Neural cell (in vitro differentiated cells): ENCODE measurements at regions not wholly inside any gene's neighbourhood (a gene's known extent, or its start where the extent isn't known, plus 50 kb on each side); places are given as distances from the start of the nearest gene placed in this dataset.

Source experiments
- H2AFZ ChIP-seq: fragments of 200-600, 300-800 bp; sonication (generic), shearing (Covaris generic); 2 replicates; pipeline ENCODE4 v1.6.0; 2014; ENCODE audit warnings: low read depth, mild to moderate bottlenecking, antibody characterized with exemption, low read length, moderate library complexity
- H3F3A ChIP-seq: fragments of 200-600 bp; shearing (Covaris generic); 2 replicates; pipeline ENCODE4 v1.6.1; 2016; ENCODE audit warnings: mild to moderate bottlenecking, moderate library complexity, mixed read lengths, antibody characterized with exemption, low read length; ENCODE audit not compliant: insufficient read depth, poor library complexity, severe bottlenecking
- H3K27ac ChIP-seq: fragments of 200-600, 300-800 bp; sonication (generic), shearing (Covaris generic); 2 replicates; pipeline ENCODE4 v1.5.1; 2014; ENCODE audit warnings: mild to moderate bottlenecking, low read length, moderate library complexity
- H3K27me3 ChIP-seq: fragments of 300-800, 200-600 bp; sonication (generic), shearing (Covaris generic); 2 replicates; pipeline ENCODE4 v1.6.0; 2014; ENCODE audit warnings: mild to moderate bottlenecking, low read depth, low read length, moderate library complexity; ENCODE audit not compliant: insufficient read depth
- H3K36me3 ChIP-seq: fragments of 300-800, 200-600 bp; sonication (generic), shearing (Covaris generic); 2 replicates; pipeline ENCODE4 v1.5.1; 2014; ENCODE audit warnings: mild to moderate bottlenecking, antibody characterized with exemption, low read length, moderate library complexity; ENCODE audit not compliant: insufficient read depth
- H3K4me2 ChIP-seq: fragments of 300-800, 200-600 bp; sonication (generic), shearing (Covaris generic); 2 replicates; pipeline ENCODE4 v1.6.0; 2014; ENCODE audit warnings: mild to moderate bottlenecking, low read length
- H3K4me3 ChIP-seq: fragments of 300-800, 200-600 bp; sonication (generic), shearing (Covaris generic); 2 replicates; pipeline ENCODE4 v1.5.1; 2014; ENCODE audit warnings: mild to moderate bottlenecking, low read length, moderate library complexity
- H3K79me2 ChIP-seq: fragments of 200-600 bp; shearing (Covaris generic); replicated peaks from 2 replicates; pipeline ENCODE4 v1.6.0; 2014; ENCODE audit warnings: mild to moderate bottlenecking, low read length, moderate library complexity; ENCODE audit not compliant: insufficient read depth
- H3K9ac ChIP-seq: fragments of 300-800, 200-600 bp; sonication (generic), shearing (Covaris generic); 2 replicates; pipeline ENCODE4 v1.6.1; 2016; ENCODE audit warnings: mild to moderate bottlenecking, low read length, mixed read lengths
- H3K9me2 ChIP-seq: fragments of 200-600 bp; shearing (Covaris generic); 2 replicates; pipeline ENCODE4 v1.6.1; 2016; ENCODE audit warnings: mild to moderate bottlenecking, low read length, mixed read lengths; ENCODE audit not compliant: insufficient read depth
- H3K9me3 ChIP-seq: fragments of 200-600, 300-800 bp; sonication (generic), shearing (Covaris generic); 2 replicates; pipeline ENCODE4 v1.6.1; 2016; ENCODE audit warnings: mild to moderate bottlenecking, mixed run types, low read length, moderate library complexity, mixed read lengths
- H4K20me1 ChIP-seq: fragments of 200-600 bp; shearing (Covaris generic); 2 replicates; pipeline ENCODE4 v1.6.1; 2016; ENCODE audit warnings: mild to moderate bottlenecking, mixed run types; ENCODE audit not compliant: insufficient read depth
- EP300 ChIP-seq: fragments of 450-650 bp; conservative IDR thresholded peaks from 2 replicates; pipeline ENCODE4 v1.6.1; 2014; ENCODE audit warnings: antibody characterized with exemption, mild to moderate bottlenecking, moderate library complexity; ENCODE audit not compliant: poor library complexity, severe bottlenecking
- EZH2 ChIP-seq: fragments of 200-600, 300-800 bp; shearing (Covaris generic), sonication (generic); IDR thresholded peaks from 2 replicates; pipeline ENCODE4 v1.6.1; 2014; ENCODE audit warnings: antibody characterized with exemption, low read length, borderline replicate concordance, mild to moderate bottlenecking; ENCODE audit not compliant: insufficient read depth, poor library complexity, severe bottlenecking
- MXI1 ChIP-seq: fragments of 450-650 bp; conservative IDR thresholded peaks from 2 replicates; pipeline ENCODE4 v1.6.1; 2014; ENCODE audit warnings: antibody characterized with exemption, mild to moderate bottlenecking; ENCODE audit not compliant: poor library complexity, severe bottlenecking
- POLR2AphosphoS5 ChIP-seq: IDR thresholded peaks from 2 replicates; pipeline ENCODE4 v1.6.1; 2012
- RAD21 ChIP-seq: fragments of 450-650 bp; conservative IDR thresholded peaks from 2 replicates; pipeline ENCODE4 v1.6.1; 2014; ENCODE audit warnings: antibody characterized with exemption, mild to moderate bottlenecking, moderate library complexity
- SMC3 ChIP-seq: fragments of 450-650 bp; conservative IDR thresholded peaks from 2 replicates; pipeline ENCODE4 v1.6.1; 2014; ENCODE audit warnings: antibody characterized with exemption, mild to moderate bottlenecking, moderate library complexity; ENCODE audit not compliant: poor library complexity
- TAF1 ChIP-seq: IDR thresholded peaks from 2 replicates; pipeline ENCODE4 v1.6.1; 2012; ENCODE audit warnings: low read depth
- TF ChIP-seq, protein P1 (sequence below): fragments of 450-650 bp; IDR thresholded peaks from 2 replicates; pipeline ENCODE4 v1.5.1; 2014; ENCODE audit warnings: antibody characterized with exemption, mild to moderate bottlenecking, moderate library complexity; ENCODE audit not compliant: poor library complexity, severe bottlenecking
- TF ChIP-seq, protein P2 (sequence below): IDR thresholded peaks from 2 replicates; pipeline ENCODE4 v1.6.1; 2012; ENCODE audit warnings: borderline replicate concordance

DNA sequence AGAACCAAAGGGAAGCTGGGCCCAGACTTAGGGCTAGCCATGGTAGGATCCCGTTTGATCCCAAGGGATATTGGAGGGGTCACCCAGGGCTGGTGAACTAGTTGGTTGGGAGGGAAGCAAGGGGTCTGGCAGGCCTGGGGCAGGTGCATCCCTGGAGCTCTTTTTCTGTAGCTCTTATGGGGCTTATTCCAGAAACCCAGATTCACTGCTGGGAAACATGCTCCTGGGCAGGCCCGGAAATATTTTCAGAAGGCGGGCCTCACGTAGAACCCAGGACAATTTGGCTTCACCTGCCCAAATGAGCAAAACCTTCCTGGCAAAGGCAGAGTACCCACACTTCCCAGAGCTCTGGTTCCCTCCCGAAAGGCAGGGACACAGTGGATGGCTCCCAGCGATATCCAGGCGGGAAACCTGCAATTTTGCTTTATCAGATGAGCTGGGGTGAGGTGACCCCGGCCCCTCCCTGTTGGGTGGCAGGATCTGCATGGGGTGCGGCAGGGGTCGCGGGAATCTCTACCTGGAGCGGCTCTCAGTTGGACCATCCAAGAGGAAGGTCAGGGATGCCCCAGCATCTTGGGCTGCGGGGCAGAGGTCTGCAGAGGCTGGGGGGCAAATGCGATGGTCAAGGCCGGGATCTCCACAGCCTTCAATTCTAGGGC, 533.9 kb downstream of the TCERG1L start:
- no peak overlapping the region for H3K4me3 ChIP-seq
- TF ChIP-seq RAD21 (no peak), SMC3 (no peak), EP300 (no peak), POLR2AphosphoS5 (no peak), TAF1 (no peak), EZH2 (no peak), MXI1 (no peak)
- TF ChIP-seq, protein P1, sequence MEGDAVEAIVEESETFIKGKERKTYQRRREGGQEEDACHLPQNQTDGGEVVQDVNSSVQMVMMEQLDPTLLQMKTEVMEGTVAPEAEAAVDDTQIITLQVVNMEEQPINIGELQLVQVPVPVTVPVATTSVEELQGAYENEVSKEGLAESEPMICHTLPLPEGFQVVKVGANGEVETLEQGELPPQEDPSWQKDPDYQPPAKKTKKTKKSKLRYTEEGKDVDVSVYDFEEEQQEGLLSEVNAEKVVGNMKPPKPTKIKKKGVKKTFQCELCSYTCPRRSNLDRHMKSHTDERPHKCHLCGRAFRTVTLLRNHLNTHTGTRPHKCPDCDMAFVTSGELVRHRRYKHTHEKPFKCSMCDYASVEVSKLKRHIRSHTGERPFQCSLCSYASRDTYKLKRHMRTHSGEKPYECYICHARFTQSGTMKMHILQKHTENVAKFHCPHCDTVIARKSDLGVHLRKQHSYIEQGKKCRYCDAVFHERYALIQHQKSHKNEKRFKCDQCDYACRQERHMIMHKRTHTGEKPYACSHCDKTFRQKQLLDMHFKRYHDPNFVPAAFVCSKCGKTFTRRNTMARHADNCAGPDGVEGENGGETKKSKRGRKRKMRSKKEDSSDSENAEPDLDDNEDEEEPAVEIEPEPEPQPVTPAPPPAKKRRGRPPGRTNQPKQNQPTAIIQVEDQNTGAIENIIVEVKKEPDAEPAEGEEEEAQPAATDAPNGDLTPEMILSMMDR: no peak
- TF ChIP-seq, protein P2, sequence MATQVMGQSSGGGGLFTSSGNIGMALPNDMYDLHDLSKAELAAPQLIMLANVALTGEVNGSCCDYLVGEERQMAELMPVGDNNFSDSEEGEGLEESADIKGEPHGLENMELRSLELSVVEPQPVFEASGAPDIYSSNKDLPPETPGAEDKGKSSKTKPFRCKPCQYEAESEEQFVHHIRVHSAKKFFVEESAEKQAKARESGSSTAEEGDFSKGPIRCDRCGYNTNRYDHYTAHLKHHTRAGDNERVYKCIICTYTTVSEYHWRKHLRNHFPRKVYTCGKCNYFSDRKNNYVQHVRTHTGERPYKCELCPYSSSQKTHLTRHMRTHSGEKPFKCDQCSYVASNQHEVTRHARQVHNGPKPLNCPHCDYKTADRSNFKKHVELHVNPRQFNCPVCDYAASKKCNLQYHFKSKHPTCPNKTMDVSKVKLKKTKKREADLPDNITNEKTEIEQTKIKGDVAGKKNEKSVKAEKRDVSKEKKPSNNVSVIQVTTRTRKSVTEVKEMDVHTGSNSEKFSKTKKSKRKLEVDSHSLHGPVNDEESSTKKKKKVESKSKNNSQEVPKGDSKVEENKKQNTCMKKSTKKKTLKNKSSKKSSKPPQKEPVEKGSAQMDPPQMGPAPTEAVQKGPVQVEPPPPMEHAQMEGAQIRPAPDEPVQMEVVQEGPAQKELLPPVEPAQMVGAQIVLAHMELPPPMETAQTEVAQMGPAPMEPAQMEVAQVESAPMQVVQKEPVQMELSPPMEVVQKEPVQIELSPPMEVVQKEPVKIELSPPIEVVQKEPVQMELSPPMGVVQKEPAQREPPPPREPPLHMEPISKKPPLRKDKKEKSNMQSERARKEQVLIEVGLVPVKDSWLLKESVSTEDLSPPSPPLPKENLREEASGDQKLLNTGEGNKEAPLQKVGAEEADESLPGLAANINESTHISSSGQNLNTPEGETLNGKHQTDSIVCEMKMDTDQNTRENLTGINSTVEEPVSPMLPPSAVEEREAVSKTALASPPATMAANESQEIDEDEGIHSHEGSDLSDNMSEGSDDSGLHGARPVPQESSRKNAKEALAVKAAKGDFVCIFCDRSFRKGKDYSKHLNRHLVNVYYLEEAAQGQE: no peak
- no peak overlapping the region for H2AFZ ChIP-seq
- no peaks in the 10 kb centered on the region for H3K27me3 ChIP-seq
- no peaks in the 10 kb centered on the region for H3K9me3 ChIP-seq
- H3K27ac ChIP-seq: no peak overlapping the region
- H3F3A ChIP-seq: no peaks in the 10 kb centered on the region
- no peaks in the 10 kb centered on the region for H4K20me1 ChIP-seq
- no peaks in the 10 kb centered on the region for H3K36me3 ChIP-seq
- no peaks in the 10 kb centered on the region for H3K79me2 ChIP-seq
- H3K9ac ChIP-seq: no peak overlapping the region
- no peak overlapping the region for H3K4me2 ChIP-seq
- H3K9me2 ChIP-seq: no peaks in the 10 kb centered on the region

DNA sequence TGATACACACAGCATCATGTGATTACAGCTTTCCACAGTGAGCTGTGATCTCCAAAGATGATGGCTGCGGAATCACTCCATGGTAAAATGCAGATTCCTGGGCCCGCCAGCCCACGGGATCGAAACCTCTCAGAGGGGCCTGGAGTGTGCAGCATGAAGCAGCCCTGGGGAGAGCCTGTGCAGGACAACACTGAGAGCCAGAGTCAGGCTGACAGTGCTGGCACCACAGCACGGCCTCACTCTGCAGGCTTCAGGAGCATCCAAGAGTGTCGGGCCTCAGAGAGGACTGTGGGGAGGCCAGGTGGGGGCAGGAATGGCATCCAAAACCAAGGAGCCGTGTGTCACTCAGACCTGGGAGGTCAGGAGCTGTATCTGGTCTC, 533.4 kb downstream of the TCERG1L start:
- H3F3A ChIP-seq: no peaks in the 10 kb centered on the region
- H2AFZ ChIP-seq: no peak overlapping the region
- no peaks in the 10 kb centered on the region for H3K9me3 ChIP-seq
- no peak overlapping the region for H3K4me2 ChIP-seq
- TF ChIP-seq EP300: no peak
- no peak for TF ChIP-seq RAD21
- TF ChIP-seq, protein P2: no peak
- TF ChIP-seq MXI1: no peak
- TF ChIP-seq EZH2: no peak
- TF ChIP-seq, protein P1: no peak
- TF ChIP-seq SMC3: no peak
- no peak for TF ChIP-seq POLR2AphosphoS5
- no peak for TF ChIP-seq TAF1
- no peak overlapping the region for H3K4me3 ChIP-seq
- no peaks in the 10 kb centered on the region for H3K36me3 ChIP-seq
- no peaks in the 10 kb centered on the region for H3K9me2 ChIP-seq
- H3K9ac ChIP-seq: no peak overlapping the region
- no peaks in the 10 kb centered on the region for H4K20me1 ChIP-seq
- no peak overlapping the region for H3K27ac ChIP-seq
- no peaks in the 10 kb centered on the region for H3K27me3 ChIP-seq
- H3K79me2 ChIP-seq: no peaks in the 10 kb centered on the region
